C4-2B (cell line): ENCODE measurements at regions not wholly inside any gene's neighbourhood (a gene's known extent, or its start where the extent isn't known, plus 50 kb on each side); places are given as distances from the start of the nearest gene placed in this dataset.

Experiments used
- H3K27ac ChIP-seq: fragments of 450-650 bp; 2 replicates; pipeline ENCODE4 v1.5.1; 2017
- CTCF ChIP-seq: fragments of 450-650 bp; conservative IDR thresholded peaks from 2 replicates; pipeline ENCODE4 v1.5.1; 2017; ENCODE audit warnings: mild to moderate bottlenecking
- ZFX ChIP-seq: fragments of 450-650 bp; IDR thresholded peaks from 2 replicates; pipeline ENCODE4 v1.6.1; 2017

GRCh38 chr6:43984442-43985321, 142.6 kb downstream of the MRPL14 start:
- TF ChIP-seq ZFX (no peak), CTCF (no peak)
- H3K27ac ChIP-seq: no peak overlapping the region

- no peak overlapping the region for H3K27ac ChIP-seq
- TF ChIP-seq ZFX: no peak
- no peak for TF ChIP-seq CTCF
Observed at GRCh38 chr6:43983632-43984031, 143.6 kb downstream of the MRPL14 start.

- TF ChIP-seq ZFX (no peak), CTCF (no peak)
- H3K27ac ChIP-seq: no peak overlapping the region
Observed at GRCh38 chr6:43983191-43983590, 144.1 kb downstream of the MRPL14 start.

GRCh38 chr6:43982084-43982625, 145.1 kb downstream of the MRPL14 start:
- no peak overlapping the region for H3K27ac ChIP-seq
- TF ChIP-seq ZFX (no peak), CTCF (no peak)

- no peak for TF ChIP-seq ZFX
- no peak for TF ChIP-seq CTCF
- no peak overlapping the region for H3K27ac ChIP-seq
Observed at GRCh38 chr6:43981363-43981990, 145.8 kb downstream of the MRPL14 start.

- H3K27ac ChIP-seq: no peak overlapping the region
- TF ChIP-seq ZFX (no peak), CTCF (no peak)
Observed at GRCh38 chr6:43980004-43980795, 147.1 kb downstream of the MRPL14 start.
